ENCODE measurements at regions not wholly inside any gene's neighbourhood (a gene's known extent, or its start where the extent isn't known, plus 50 kb on each side); places are given as distances from the start of the nearest gene placed in this dataset.

GRCh38 chr6:156256161-156256560 is 521.0 kb upstream of the ARID1B start:
- peaks cover 3% of the 10 kb centered on the region; the same call in 1 of the 2 replicates for H3K36me3 ChIP-seq (ENCODE audit: insufficient read depth, low read length)
- H2AFZ ChIP-seq (ENCODE audit: low read length) = no peak overlapping the region
- H3K9me3 ChIP-seq (ENCODE audit: low read length) = no peaks in the 10 kb centered on the region
- intact Hi-C loops (cut with micrococcal nuclease; ENCODE audit: unreplicated experiment) = no loop called here
- POLR2A ChIA-PET = interaction anchor here (0.7 to 1.1 kb wide), 3 partner anchors 21 to 826 kb away, joined by 3 to 4 read pairs (median 3); no protein-coding TSS in a partner anchor
- H4K20me1 ChIP-seq (ENCODE audit: insufficient read depth, low read length) = no peaks in the 10 kb centered on the region
- no peak for TF ChIP-seq CTCF (conservative IDR thresholded peaks at IDR 0.05; ENCODE audit: low read length)
- no peak for TF ChIP-seq EZH2phosphoT487 (IDR thresholded peaks at IDR 0.05; ENCODE audit: borderline replicate concordance, low read depth, low read length)
- H3K9me2 ChIP-seq (ENCODE audit: insufficient read depth, low read length) = no peaks in the 10 kb centered on the region
- no peak for DNase-seq (ENCODE audit: low spot score)
- CTCF ChIA-PET (ENCODE audit: unreplicated experiment) = no interaction called here
- H3K79me2 ChIP-seq (ENCODE audit: insufficient read depth, low read depth, low read length) = no peaks in the 10 kb centered on the region
- no peak overlapping the region for H3K4me3 ChIP-seq (ENCODE audit: low read depth, low read length, poor library complexity, severe bottlenecking)
- no peaks in the 10 kb centered on the region for H3K4me1 ChIP-seq (ENCODE audit: insufficient read depth, low read length, poor library complexity, severe bottlenecking)
- no TSS peak for BruUV-seq (replicated peaks)
- H3K27ac ChIP-seq (ENCODE audit: low read depth, low read length, poor library complexity, severe bottlenecking) = no peak overlapping the region
- no peak overlapping the region for H3K4me2 ChIP-seq (ENCODE audit: low read length)

- POLR2A ChIA-PET = no interaction called here
- H3K9me3 ChIP-seq (ENCODE audit: low read length) = no peaks in the 10 kb centered on the region
- TF ChIP-seq CTCF (conservative IDR thresholded peaks at IDR 0.05; ENCODE audit: low read length) (no peak), EZH2phosphoT487 (IDR thresholded peaks at IDR 0.05; ENCODE audit: borderline replicate concordance, low read depth, low read length) (no peak)
- BruUV-seq (replicated peaks) = no TSS peak
- CTCF ChIA-PET (ENCODE audit: unreplicated experiment) = no interaction called here
- H3K9me2 ChIP-seq (ENCODE audit: insufficient read depth, low read length) = no peaks in the 10 kb centered on the region
- no peak overlapping the region for H3K27ac ChIP-seq (ENCODE audit: low read depth, low read length, poor library complexity, severe bottlenecking)
- H2AFZ ChIP-seq (ENCODE audit: low read length) = no peak overlapping the region
- H3K4me1 ChIP-seq (ENCODE audit: insufficient read depth, low read length, poor library complexity, severe bottlenecking) = no peaks in the 10 kb centered on the region
- no peaks in the 10 kb centered on the region for H4K20me1 ChIP-seq (ENCODE audit: insufficient read depth, low read length)
- intact Hi-C loops (cut with micrococcal nuclease; ENCODE audit: unreplicated experiment) = no loop called here
- peaks cover 3% of the 10 kb centered on the region; the same call in 1 of the 2 replicates for H3K36me3 ChIP-seq (ENCODE audit: insufficient read depth, low read length)
- H3K4me3 ChIP-seq (ENCODE audit: low read depth, low read length, poor library complexity, severe bottlenecking) = no peak overlapping the region
- DNase-seq (ENCODE audit: low spot score) = no peak
- no peak overlapping the region for H3K4me2 ChIP-seq (ENCODE audit: low read length)
- no peaks in the 10 kb centered on the region for H3K79me2 ChIP-seq (ENCODE audit: insufficient read depth, low read depth, low read length)
Measured at GRCh38 chr6:156254240-156254639, 522.9 kb upstream of the ARID1B start.

GRCh38 chr6:156250593-156250992 is 526.6 kb upstream of the ARID1B start:
- H4K20me1 ChIP-seq (ENCODE audit: insufficient read depth, low read length) = no peaks in the 10 kb centered on the region
- no peak overlapping the region for H3K27ac ChIP-seq (ENCODE audit: low read depth, low read length, poor library complexity, severe bottlenecking)
- no peak for TF ChIP-seq CTCF (conservative IDR thresholded peaks at IDR 0.05; ENCODE audit: low read length)
- TF ChIP-seq EZH2phosphoT487 (IDR thresholded peaks at IDR 0.05; ENCODE audit: borderline replicate concordance, low read depth, low read length) = no peak
- H3K9me3 ChIP-seq (ENCODE audit: low read length) = no peaks in the 10 kb centered on the region
- DNase-seq (ENCODE audit: low spot score) = no peak
- BruUV-seq (replicated peaks) = no TSS peak
- H3K9me2 ChIP-seq (ENCODE audit: insufficient read depth, low read length) = no peaks in the 10 kb centered on the region
- ChIA-PET POLR2A (no interaction called here), CTCF (ENCODE audit: unreplicated experiment) (no interaction called here)
- H3K79me2 ChIP-seq (ENCODE audit: insufficient read depth, low read depth, low read length) = no peaks in the 10 kb centered on the region
- H2AFZ ChIP-seq (ENCODE audit: low read length) = no peak overlapping the region
- peaks cover 14% of the 10 kb centered on the region for H3K4me1 ChIP-seq (ENCODE audit: insufficient read depth, low read length, poor library complexity, severe bottlenecking)
- peaks cover 11% of the 10 kb centered on the region; the same call in 1 of the 2 replicates for H3K36me3 ChIP-seq (ENCODE audit: insufficient read depth, low read length)
- intact Hi-C loops (cut with micrococcal nuclease; ENCODE audit: unreplicated experiment) = no loop called here
- no peak overlapping the region for H3K4me2 ChIP-seq (ENCODE audit: low read length)
- H3K4me3 ChIP-seq (ENCODE audit: low read depth, low read length, poor library complexity, severe bottlenecking) = no peak overlapping the region

Measured in OCI-LY7 (cell line).